ENCODE measurements at regions not wholly inside any gene's neighbourhood (a gene's known extent, or its start where the extent isn't known, plus 50 kb on each side); places are given as distances from the start of the nearest gene placed in this dataset.
A peak's percentile ranks its signal among the peaks of the same experiment; 100 is the strongest.

GRCh38 chr1:4140821-4141220 lies 240.7 kb upstream of the C1orf174 start:
- ATAC-seq: no peak
- intact Hi-C loops (cut with DNase I): no loop called here
- DNase-seq (ENCODE audit: low spot score): no peak

GRCh38 chr1:4144349-4144971 lies 244.4 kb upstream of the C1orf174 start:
- intact Hi-C loops (cut with DNase I): no loop called here
- ATAC-seq (no peak), DNase-seq (ENCODE audit: low spot score) (no peak)

GRCh38 chr1:4146101-4146500 lies 246.0 kb upstream of the C1orf174 start:
- DNase-seq (ENCODE audit: low spot score) (no peak), ATAC-seq (no peak)
- intact Hi-C loops (cut with DNase I): no loop called here

DNA sequence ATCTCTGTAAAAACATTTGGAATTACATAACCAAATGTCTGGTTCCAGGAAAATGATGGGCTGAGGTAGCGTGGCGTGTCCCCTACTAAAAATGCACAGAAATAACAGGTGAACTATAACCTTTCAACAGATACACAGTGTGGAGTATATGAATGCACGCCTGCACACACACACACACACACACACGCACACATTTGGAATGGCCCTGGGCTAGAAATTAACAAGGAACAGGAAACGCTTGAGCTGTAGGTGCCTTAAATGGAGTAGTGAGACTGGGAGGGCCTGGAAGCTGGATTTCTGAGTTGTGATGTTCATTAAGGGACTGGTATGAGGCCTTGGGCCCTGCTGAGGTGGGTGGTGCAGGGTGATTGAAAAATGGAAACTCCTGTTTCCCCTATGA lies 246.5 kb upstream of the C1orf174 start:
- ATAC-seq (no peak), DNase-seq (ENCODE audit: low spot score) (no peak)
- intact Hi-C loops (cut with DNase I): no loop called here

DNA sequence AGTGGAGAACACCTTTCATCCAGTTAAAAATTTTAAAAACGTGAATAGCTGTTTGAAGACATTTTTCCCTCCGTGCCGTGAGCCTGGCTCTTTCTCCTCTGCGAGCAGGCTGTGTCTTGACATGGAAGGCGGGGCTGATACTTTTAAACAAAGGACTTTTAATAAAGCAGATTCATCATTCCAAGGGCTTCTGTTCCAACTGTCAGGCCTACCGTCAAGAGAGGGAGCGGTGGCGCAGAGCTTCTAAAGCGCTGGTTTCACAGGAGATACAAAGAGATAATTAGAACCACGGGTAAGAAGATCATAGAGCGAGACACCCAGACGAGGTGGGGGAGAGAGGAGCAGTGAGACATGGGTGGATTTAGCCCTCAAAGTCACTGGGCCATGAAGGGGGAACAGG lies 247.4 kb upstream of the C1orf174 start:
- ATAC-seq: no peak
- no peak for DNase-seq (ENCODE audit: low spot score)
- intact Hi-C loops (cut with DNase I): no loop called here

- ATAC-seq (no peak), DNase-seq (ENCODE audit: low spot score) (no peak)
- intact Hi-C loops (cut with DNase I): no loop called here
These were observed 249.2 kb upstream of the C1orf174 start for GRCh38 chr1:4149281-4149680.

DNA sequence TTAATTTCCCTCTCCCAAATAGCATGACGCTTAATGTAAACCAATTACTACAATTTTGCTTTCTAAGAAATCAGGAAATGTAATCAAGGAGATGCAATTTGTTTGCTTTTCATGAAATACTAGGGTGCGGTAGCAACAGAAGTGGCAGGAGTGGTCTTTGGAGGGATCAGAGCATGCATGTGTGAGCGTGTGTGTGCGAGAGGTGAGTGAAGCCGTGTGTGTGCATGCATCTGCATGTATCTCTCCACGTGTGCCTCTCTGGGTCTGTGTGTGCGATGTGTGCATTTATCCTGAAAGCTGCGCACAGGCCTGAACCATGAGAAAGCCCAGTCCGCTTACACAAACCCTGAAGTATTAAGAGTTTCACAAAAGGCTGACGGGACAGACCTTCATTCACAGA lies 249.8 kb upstream of the C1orf174 start:
- ATAC-seq: no peak
- intact Hi-C loops (cut with DNase I): no loop called here
- no peak for DNase-seq (ENCODE audit: low spot score)

GRCh38 chr1:4150262-4150661 lies 250.2 kb upstream of the C1orf174 start:
- DNase-seq (ENCODE audit: low spot score) (no peak), ATAC-seq (no peak)
- intact Hi-C loops (cut with DNase I): no loop called here

DNA sequence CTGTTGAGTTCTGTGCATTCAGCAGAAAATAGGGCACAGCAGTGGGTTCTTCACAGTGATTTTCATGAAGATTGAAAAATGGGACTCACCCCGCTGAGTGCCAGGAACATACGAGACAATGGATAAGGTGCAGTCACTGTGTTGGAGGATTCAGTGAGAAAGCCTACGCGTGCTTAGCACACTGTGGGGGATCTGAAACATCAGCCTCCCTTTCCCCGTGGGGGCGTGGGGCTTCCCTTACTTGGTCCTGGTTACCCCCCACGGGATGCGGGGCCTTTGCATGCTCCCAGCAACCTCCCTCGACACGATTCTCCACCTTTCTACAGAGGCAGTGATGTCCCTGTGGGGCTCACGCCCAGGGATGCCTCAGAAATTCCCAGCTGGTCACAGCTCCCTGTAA lies 252.2 kb upstream of the C1orf174 start:
- DNase-seq (ENCODE audit: low spot score): no peak
- ATAC-seq: no peak
- intact Hi-C loops (cut with DNase I): no loop called here

- DNase-seq (ENCODE audit: low spot score) (no peak), ATAC-seq (no peak)
- intact Hi-C loops (cut with DNase I): no loop called here
These were observed 253.5 kb upstream of the C1orf174 start for GRCh38 chr1:4153571-4153970.

DNA sequence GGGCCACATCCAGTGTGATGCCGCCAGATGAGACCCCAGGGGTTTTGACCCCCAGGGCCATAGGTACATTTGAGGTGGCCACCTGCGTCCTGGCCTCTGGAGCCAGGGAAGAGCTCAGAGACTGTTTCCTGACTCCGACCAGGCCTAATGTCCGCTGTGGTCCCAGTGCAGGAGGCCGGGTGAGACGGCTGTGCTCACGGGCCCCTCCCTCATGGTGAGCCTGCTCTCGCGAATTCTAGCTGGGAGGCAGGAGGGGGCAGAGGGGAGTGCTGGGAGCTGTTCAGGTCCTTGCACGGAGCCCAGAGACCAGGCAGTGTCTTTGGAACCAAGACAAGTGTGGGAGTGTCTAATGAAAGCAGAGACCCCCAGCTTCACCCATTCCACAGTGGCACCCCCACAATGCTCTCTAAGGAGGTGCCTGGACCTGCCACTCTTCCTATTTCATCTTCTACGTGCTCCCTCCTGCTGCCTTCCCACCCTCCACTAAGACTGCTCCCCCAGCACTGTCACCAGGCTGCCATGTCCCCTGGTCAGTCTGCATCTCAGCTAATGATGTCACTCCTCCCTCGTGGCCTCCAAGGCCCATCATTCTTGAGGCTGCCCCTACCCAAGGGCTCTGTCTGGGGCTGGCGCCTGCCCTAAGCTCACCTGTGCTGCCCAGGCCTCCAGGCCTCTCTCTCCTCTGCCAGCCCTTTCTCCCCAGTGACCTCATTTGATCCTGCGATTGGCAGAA lies 256.3 kb upstream of the C1orf174 start:
- DNase-seq (ENCODE audit: low spot score) (no peak), ATAC-seq (no peak)
- intact Hi-C loops (cut with DNase I): no loop called here

DNA sequence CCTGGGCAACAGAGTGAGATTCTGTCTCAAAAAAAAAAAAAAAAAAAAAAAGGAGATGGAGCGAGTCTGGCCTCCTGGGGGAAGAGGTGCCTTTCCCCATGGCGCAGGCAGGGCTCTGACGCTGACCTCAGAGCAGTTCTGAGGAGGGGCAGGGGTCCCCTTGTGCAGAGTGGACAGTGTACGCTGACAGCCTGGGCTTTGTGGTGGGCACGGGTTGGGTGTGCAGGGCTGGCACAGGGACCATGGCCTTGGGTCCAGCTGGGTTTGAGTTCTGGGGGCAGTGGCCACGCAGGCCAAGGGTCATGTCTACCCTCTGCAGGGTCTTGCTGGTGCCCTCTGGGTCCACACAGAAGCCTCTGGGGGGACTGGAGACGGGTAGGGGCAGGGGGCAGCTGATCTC lies 260.1 kb upstream of the C1orf174 start:
- DNase-seq (ENCODE audit: low spot score): no peak
- intact Hi-C loops (cut with DNase I): no loop called here
- ATAC-seq: no peak

GRCh38 chr1:4161366-4162006 lies 261.4 kb upstream of the C1orf174 start:
- ATAC-seq (no peak), DNase-seq (ENCODE audit: low spot score) (no peak)
- intact Hi-C loops (cut with DNase I): no loop called here

- intact Hi-C loops (cut with DNase I): no loop called here
- DNase-seq (ENCODE audit: low spot score): no peak
- ATAC-seq: no peak
These were observed 264.9 kb upstream of the C1orf174 start for GRCh38 chr1:4164965-4165364.

DNA sequence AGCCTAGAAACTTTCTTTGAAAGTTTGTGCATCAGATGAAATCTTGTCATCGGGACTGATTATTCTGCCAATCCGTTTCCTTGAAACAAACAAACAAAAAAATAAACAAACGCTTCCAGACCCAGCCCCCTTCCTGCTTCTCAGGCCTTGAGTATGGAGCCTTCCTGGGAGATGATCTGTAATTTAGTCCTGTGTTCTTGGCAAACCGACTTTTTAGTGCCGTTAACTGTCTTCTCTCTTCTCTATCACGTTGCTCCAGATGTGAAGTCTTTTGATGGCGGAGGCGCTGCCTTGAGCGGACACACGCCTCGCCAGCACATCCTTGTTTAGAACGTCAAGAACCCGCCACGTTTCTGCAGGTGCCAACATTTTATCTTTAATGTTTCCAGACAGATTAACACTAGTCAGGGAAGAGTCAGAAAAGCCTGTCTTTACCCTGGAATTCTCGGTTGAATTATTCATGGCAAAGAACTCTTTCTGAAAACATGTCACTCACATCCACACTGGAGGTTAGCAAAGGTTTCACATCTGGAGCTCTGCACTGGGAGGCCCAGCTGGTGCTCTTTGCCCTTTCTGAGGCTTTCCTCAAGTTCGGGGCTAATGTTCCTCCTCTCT lies 265.7 kb upstream of the C1orf174 start:
- ATAC-seq (no peak), DNase-seq (ENCODE audit: low spot score) (no peak)
- intact Hi-C loops (cut with DNase I): no loop called here

GRCh38 chr1:4166713-4167112 lies 266.6 kb upstream of the C1orf174 start:
- DNase-seq (ENCODE audit: low spot score) (no peak), ATAC-seq (no peak)
- intact Hi-C loops (cut with DNase I): no loop called here

DNA sequence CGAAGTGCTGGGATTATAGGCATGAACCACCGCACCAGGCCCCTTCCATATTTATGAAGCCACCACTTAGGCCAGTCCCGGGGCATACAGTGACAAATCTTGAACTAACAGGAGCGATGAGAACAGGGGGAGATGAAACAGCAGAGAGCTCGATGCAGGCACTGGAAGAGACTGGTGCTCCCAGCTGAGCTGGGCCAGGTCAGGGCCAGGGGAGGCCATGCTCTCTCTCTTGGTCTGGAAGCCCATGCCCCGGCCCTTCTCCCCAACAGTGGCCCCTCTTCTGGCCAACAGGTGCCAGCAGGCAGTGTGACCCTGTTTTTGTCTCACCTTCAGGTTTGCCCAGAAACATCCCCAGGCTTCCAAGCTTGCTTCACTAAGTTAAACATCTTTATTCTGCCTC lies 269.9 kb upstream of the C1orf174 start:
- intact Hi-C loops (cut with DNase I): no loop called here
- DNase-seq (ENCODE audit: low spot score): no peak
- no peak for ATAC-seq

DNA sequence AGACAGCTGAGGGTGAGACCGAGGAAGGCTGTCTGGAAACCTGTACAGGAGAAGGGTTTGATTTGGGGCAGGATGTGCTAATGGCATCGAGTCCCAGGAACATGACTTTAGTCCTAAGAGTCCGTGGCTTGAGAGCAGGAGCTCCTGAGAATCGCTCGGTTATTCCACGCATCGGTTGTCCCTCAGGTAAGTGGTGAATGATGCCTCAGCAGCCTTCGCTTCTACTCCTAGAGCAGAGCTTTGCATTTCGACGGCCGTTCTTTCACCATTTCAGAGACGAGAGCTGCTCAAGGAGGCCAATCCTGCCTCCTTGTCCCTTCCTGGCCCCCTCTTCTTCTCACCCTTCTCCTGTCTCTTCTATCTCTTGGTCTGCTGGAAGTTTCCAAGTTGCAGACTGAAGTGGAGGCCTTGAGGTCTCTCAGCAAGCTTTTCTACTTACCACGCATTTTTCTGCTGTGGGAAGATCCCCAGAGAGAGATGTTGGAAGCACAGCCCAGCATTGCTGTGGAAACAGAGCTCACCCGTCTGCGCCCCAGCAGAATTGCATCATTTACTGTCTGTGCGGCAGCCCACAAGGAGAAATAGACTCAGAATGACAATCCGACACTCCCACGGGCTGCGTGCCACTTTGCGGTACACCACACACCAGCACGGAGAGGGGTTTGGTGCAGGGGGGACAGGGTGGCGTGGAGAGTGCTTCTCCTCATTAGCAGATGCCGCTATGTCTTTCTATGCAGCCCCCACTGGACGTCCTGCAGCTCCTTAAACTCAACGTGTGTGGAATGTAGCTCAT lies 270.7 kb upstream of the C1orf174 start:
- intact Hi-C loops (cut with DNase I): no loop called here
- no peak for DNase-seq (ENCODE audit: low spot score)
- ATAC-seq: peak; percentile 57

Measured in sciatic nerve (tissue), 2 donors.